Muscle layer of duodenum (tissue), 2 donors: ENCODE measurements at regions not wholly inside any gene's neighbourhood (a gene's known extent, or its start where the extent isn't known, plus 50 kb on each side); places are given as distances from the start of the nearest gene placed in this dataset.

Source experiments
- H3K27ac ChIP-seq: one replicate; pipeline ENCODE4 v1.7.0; 2013; ENCODE audit warnings: mild to moderate bottlenecking, low read length
- H3K27me3 ChIP-seq: one replicate; pipeline ENCODE4 v1.7.0; 2013; ENCODE audit warnings: low read depth, mild to moderate bottlenecking, control low read depth, low read length
- H3K36me3 ChIP-seq, 2 donors: one replicate each; pipeline ENCODE4 v1.7.0; 2013; ENCODE audit warnings: low read length in 2 of 2, control low read depth in 1 of 2, mild to moderate bottlenecking in 1 of 2; ENCODE audit not compliant: insufficient read depth in 2 of 2, control insufficient read depth in 1 of 2
- H3K4me1 ChIP-seq, 2 donors: one replicate each; pipeline ENCODE4 v1.7.0; 2013; ENCODE audit warnings: low read length in 2 of 2, mild to moderate bottlenecking in 2 of 2, control low read depth in 1 of 2, moderate library complexity in 1 of 2; ENCODE audit not compliant: insufficient read depth in 2 of 2, control insufficient read depth in 1 of 2
- H3K4me3 ChIP-seq, 2 donors: one replicate each; pipeline ENCODE4 v1.7.0; 2013; ENCODE audit warnings: low read length in 2 of 2, low read depth in 1 of 2, mild to moderate bottlenecking in 1 of 2
- H3K9me3 ChIP-seq, 2 donors: one replicate each; pipeline ENCODE4 v1.7.0; 2013; ENCODE audit warnings: low read length in 2 of 2, control low read depth in 1 of 2, mild to moderate bottlenecking in 1 of 2; ENCODE audit not compliant: control insufficient read depth in 1 of 2
- donor health status: healthy.

DNA sequence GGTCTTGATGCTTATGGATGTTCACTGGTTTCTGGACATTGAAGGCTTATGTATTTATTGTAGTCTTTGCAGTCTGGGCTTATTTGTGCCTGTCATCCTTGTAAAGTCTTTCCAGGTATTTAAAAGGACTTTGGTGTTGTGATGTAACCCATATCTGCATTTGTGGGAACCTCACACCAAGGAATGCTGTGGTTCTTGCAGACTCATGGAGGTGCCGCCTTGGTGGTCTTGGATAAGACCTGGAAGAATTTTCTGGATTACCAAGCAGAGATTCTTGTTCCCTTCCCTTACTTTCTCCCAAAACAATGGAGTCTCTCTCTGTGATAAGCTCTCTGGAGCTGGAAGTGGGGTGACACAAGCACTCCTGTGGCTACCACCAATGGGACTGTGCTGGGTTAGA, 363.5 kb upstream of the NECTIN3 start:
- Histone ChIP-seq H3K27ac (no peak overlapping the region), H3K27me3 (no peaks in the 10 kb centered on the region), H3K9me3 (no peaks in the 10 kb centered on the region), H3K36me3 (no peaks in the 10 kb centered on the region), H3K4me1 (no peaks in the 10 kb centered on the region), H3K4me3 (no peak overlapping the region)

DNA sequence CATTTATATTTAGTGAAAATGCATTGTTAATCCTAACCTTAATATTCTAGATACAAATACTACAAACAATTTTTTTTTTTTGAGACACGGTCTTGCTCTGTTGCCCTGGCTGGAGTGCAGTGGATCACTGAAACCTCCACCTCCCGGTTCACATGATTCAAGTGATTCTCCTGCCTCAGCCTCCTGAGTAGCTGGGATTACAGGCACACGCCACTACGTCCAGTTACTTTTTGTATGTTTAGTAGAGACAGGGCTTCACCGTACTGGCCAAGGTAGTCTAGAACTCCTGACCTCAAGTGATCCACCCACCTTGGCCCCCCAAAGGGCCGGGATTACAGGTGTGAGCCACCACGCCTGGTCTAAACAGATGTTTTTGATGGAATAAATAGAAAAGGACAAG, 361.5 kb upstream of the NECTIN3 start:
- Histone ChIP-seq H3K4me1 (no peaks in the 10 kb centered on the region), H3K9me3 (no peaks in the 10 kb centered on the region), H3K27me3 (no peaks in the 10 kb centered on the region), H3K27ac (no peak overlapping the region), H3K36me3 (no peaks in the 10 kb centered on the region), H3K4me3 (no peak overlapping the region)

DNA sequence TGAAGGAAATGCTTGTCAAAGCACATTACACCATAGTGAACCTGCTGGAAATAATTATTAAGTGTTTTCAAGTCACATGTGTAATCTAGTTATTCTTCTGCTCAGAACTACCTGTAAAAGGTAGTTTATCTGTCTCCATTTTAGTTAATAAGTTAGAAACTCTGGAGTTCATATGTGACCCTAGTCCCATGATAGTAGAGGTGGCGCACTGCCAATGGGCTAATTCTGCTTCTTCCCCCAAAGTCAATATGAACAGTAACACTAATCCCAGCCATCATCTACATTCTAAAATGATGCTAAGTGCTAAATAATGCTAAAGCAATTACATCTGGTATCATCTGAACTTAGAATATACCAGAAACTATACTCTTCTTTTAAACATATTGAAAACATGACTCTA, 361.0 kb upstream of the NECTIN3 start:
- Histone ChIP-seq H3K9me3 (no peaks in the 10 kb centered on the region), H3K27ac (no peak overlapping the region), H3K4me1 (no peaks in the 10 kb centered on the region), H3K36me3 (no peaks in the 10 kb centered on the region), H3K4me3 (no peak overlapping the region), H3K27me3 (no peaks in the 10 kb centered on the region)

DNA sequence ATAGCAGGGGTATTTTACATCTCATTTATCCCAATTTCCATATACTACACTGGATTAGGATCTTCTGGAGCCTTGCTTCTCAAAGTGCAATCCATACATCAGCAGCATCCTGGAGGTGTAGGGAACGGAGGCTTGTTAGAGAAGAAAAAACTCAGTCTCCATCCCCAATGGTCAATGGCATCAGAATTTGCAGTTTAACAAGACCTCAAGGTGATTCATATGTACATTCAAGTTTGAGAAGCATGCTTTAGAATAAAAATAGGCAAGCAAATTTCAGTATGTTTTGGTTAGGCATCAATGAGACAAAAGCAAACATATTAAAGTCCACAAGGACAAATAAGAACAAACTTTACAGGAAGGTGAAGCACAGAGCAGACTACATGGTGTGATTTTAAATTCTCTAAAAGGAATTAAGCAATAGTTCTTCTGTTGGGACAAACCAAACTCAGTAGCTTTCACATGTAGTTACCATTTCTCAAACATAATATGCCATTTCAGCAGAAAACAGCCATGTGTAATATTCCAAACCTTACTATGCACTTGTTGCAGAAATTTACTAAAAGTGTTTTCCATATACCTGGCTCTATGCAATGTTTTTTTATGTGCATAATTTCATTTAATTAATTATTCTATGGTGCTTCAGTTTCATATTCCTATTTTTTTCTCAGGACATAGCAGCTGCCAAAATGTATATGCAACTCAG, 360.3 kb upstream of the NECTIN3 start:
- no peaks in the 10 kb centered on the region for H3K9me3 ChIP-seq

DNA sequence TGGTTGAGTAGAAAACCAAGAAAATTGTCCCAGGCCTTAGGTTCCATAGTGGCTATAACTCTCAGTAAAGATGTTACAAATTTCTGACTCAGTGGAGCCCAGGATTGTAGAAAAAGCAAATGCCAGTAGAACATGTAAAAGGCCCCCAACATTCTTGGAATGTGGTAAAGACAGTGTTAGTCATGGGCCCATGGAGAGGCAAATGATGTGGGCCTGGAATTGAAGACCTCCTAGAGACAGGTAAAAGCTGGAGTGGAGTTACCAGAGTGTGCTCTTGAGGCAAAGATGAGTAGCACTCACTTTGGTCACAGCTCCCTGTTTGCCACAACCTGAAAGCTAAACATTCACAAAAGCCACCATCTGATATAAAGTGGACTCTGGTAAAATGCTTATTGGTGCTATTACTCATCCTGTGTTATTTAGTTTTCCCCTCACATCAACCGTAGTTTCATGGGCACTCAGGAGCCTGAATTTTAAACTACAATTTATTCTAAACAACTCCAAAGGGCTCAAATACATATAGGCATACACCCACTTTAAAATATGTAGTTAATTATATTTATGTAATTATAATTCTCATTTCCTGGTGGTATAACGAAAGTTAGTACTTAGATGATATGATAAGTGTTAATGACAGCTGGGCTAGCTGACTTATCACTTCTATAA, 359.6 kb upstream of the NECTIN3 start:
- Histone ChIP-seq H3K36me3 (no peaks in the 10 kb centered on the region), H3K9me3 (no peaks in the 10 kb centered on the region), H3K27me3 (no peaks in the 10 kb centered on the region), H3K4me1 (no peaks in the 10 kb centered on the region), H3K27ac (no peak overlapping the region), H3K4me3 (no peak overlapping the region)

More for the DNA sequence above, 360.3 kb upstream of the NECTIN3 start:
- H3K27ac ChIP-seq: no peak overlapping the region
- no peaks in the 10 kb centered on the region for H3K27me3 ChIP-seq
- H3K36me3 ChIP-seq: no peaks in the 10 kb centered on the region
- no peak overlapping the region for H3K4me3 ChIP-seq
- H3K4me1 ChIP-seq: no peaks in the 10 kb centered on the region

DNA sequence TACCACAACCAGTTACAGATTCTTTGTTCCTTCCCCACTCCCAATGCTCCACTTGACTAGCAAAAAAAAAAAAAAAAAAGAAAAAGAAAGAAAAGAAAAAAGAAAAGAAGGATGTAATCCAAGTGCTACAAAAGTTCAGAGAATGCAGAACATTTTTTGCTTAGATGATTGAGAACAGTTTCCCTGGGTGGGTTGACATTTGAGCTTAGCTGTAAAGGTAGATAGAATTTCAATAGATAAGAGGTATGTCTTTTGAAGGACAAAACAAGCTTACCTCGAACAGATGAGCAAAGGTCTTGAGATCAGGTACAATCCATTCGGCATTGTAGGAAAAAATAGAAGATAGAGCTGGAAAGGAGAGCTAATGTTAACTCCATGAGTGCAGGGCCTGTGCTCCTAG, 344.6 kb upstream of the NECTIN3 start:
- H3K27ac ChIP-seq: no peak overlapping the region
- no peaks in the 10 kb centered on the region for H3K4me1 ChIP-seq

DNA sequence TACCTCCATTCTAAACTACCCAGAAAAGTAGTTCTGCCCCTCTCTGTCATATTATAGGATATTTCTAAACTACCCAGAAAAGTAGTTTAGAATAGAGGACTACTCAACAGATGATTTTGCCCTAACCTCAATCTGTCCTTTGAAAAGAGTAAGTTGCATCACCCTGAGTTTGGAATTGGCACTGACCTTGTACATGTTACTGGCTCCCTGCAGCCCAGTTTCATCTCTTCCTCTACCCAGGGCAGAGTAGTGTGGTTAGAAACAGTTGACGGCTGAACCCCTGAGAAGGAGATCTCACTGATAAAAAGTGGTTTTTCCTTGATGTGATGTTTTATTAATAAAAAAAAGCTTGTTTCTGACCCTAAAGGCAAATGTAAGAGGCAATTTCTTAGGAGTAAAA, 340.5 kb upstream of the NECTIN3 start:
- Histone ChIP-seq H3K4me3 (no peak overlapping the region), H3K27me3 (no peaks in the 10 kb centered on the region), H3K27ac (no peak overlapping the region), H3K4me1 (no peaks in the 10 kb centered on the region), H3K36me3 (no peaks in the 10 kb centered on the region), H3K9me3 (no peaks in the 10 kb centered on the region)

More for the DNA sequence above, 344.6 kb upstream of the NECTIN3 start:
- Histone ChIP-seq H3K36me3 (no peaks in the 10 kb centered on the region), H3K4me3 (no peak overlapping the region), H3K27me3 (no peaks in the 10 kb centered on the region), H3K9me3 (no peaks in the 10 kb centered on the region)

DNA sequence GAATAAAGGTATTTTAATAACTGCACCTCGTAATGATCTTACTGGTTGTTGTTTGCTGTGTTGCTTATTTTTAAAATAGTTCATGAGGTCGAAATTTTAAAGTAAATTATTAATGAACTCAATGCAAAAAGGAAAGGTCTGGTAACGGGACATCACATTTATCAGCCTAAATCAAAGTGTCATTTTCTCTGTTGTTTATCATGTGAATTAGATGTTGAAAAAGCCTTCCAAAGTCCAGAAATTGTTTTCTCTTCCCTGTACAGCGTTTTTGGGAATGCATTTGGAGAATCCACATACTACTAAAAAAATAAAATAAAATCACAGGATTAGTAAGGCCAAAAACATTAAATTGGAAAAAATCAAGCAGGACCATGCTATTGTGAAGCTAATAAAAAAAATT, 339.2 kb upstream of the NECTIN3 start:
- Histone ChIP-seq H3K27me3 (no peaks in the 10 kb centered on the region), H3K36me3 (no peaks in the 10 kb centered on the region), H3K4me1 (no peaks in the 10 kb centered on the region), H3K9me3 (no peaks in the 10 kb centered on the region), H3K27ac (no peak overlapping the region), H3K4me3 (no peak overlapping the region)

DNA sequence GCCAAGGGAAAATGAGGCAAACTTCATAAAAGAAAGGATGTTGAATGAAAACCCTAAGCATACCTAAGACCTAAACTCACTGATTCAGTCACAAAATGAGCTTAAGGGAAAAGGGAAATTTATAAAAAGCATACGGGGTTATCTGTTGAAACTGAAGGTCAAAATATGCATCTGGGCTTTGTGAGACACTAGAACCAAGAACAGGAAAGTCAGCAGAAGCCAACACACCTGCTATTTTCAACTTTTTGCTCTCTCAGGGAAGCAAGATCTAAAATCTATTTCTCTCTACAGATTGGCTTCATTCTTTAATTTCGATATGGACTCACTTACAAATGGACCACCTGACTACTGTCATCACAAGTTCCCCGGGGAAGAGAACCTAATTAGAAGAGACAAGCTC, 338.6 kb upstream of the NECTIN3 start:
- Histone ChIP-seq H3K36me3 (no peaks in the 10 kb centered on the region), H3K27me3 (no peaks in the 10 kb centered on the region), H3K27ac (no peak overlapping the region), H3K4me3 (no peak overlapping the region), H3K9me3 (no peaks in the 10 kb centered on the region), H3K4me1 (no peaks in the 10 kb centered on the region)

DNA sequence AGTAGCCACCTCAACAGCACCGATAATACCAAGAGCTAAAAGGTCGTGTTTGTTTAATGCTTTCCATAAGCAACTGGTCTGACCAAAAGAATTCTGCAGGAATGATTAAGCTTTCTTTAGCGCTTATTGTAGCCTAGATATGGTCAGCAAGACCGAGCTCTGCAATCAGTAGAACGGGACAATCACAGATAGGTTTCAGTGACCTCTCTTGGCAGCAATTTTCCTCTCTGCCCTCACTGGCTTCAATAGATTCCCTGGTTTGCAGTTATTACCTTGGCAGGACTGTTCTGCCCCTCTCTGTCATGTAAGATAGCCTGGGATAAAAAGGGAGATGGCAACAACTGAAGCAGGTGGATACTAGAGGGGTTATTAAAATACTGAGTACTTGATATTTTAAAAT, 337.1 kb upstream of the NECTIN3 start:
- H3K4me3 ChIP-seq: no peak overlapping the region
- H3K27ac ChIP-seq: no peak overlapping the region

DNA sequence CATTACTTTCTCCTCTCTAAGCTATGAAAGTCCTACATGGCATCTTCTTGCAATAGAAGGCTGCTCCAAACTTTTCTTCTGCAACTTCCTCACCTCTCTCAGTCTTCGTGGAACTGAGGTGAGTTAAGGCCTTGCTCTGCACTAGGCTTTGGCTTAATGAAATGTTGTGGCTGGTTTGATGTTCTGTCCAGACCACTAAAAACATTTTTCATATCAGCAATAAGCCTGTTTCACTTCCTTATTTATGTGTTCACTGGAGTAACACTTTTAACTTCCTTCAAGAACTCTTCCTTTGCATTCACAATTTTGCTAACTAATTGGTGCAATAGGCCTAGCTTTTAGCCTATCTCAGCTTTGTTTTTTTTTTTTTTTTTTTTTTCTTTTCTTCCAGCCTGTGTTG, 335.3 kb upstream of the NECTIN3 start:
- H3K27ac ChIP-seq: no peak overlapping the region
- H3K36me3 ChIP-seq: no peaks in the 10 kb centered on the region
- no peaks in the 10 kb centered on the region for H3K27me3 ChIP-seq
- no peaks in the 10 kb centered on the region for H3K4me1 ChIP-seq
- no peak overlapping the region for H3K4me3 ChIP-seq
- H3K9me3 ChIP-seq: no peaks in the 10 kb centered on the region

More for the DNA sequence above, 337.1 kb upstream of the NECTIN3 start:
- no peaks in the 10 kb centered on the region for H3K9me3 ChIP-seq
- no peaks in the 10 kb centered on the region for H3K36me3 ChIP-seq
- H3K27me3 ChIP-seq: no peaks in the 10 kb centered on the region
- no peaks in the 10 kb centered on the region for H3K4me1 ChIP-seq

DNA sequence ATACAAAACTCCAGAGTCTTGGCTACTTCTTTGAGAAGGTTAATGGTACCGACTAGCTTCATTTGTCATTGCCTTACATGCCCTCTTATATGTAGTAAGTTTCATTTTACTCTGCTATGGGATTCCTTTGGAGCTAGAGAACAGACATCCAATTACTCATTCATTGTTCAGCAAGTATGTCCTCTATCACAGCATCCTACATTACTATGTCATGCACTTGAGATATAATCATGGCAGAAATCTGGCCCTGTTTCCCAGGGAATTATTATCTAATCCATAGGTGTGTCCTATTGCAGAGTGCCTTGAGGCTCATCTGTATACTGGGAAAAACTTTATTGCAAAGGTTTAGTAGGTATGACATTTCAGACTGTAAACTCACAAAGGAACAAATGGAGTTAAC, 333.1 kb upstream of the NECTIN3 start:
- H3K4me3 ChIP-seq: no peak overlapping the region
- H3K27me3 ChIP-seq: no peaks in the 10 kb centered on the region
- H3K36me3 ChIP-seq: no peaks in the 10 kb centered on the region
- H3K4me1 ChIP-seq: no peaks in the 10 kb centered on the region
- no peaks in the 10 kb centered on the region for H3K9me3 ChIP-seq
- H3K27ac ChIP-seq: no peak overlapping the region
